Vagina (tissue), 2 donors: ENCODE measurements at regions not wholly inside any gene's neighbourhood (a gene's known extent, or its start where the extent isn't known, plus 50 kb on each side); places are given as distances from the start of the nearest gene placed in this dataset.

Experiments
- POLR2A ChIP-seq, 2 donors: fragments of 450-650 bp; IDR thresholded peaks; one replicate each; pipeline ENCODE4 v1.6.1; 2017; ENCODE audit warnings: antibody characterized with exemption in 2 of 2, mild to moderate bottlenecking in 2 of 2, moderate library complexity in 2 of 2
- POLR2AphosphoS5 ChIP-seq, 2 donors: sonication (generic); formaldehyde crosslinking; IDR thresholded peaks; one replicate each; pipeline ENCODE4 v1.9.0; 2017; ENCODE audit warnings: antibody characterized with exemption in 2 of 2, mild to moderate bottlenecking in 2 of 2, low read depth in 1 of 2; ENCODE audit not compliant: insufficient read depth in 1 of 2
- TF ChIP-seq, protein P1 (sequence below), 3 experiments: fragments of 450-650 bp in 2 of 3; fragments of 200-600 bp in 1 of 3; sonication (generic) in 1 of 3; IDR thresholded peaks; one replicate each; pipeline ENCODE4 v1.5.1; 2017 to 2019; ENCODE audit warnings: antibody characterized with exemption in 3 of 3, mild to moderate bottlenecking in 2 of 3, moderate library complexity in 2 of 3

DNA sequence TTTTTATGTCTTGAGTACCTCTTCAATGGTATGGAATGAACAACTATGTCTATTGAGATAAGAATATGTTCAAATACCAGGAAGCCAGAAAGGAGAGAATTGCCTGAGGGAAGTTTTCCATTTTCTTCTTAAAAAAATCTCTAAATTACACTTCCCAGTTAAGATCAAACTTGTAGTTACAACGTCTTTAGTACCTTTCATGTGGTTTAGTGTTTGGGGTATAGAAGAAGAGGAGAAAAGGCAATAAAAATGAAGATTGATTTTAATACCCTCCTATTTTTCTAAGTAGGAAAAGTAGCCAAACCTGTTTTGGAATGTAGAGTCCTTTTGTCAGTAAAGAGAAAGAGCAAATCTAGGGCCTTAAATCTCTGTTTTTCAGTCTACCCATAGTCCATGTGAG, 470.0 kb upstream of the SEMA3A start:
- TF ChIP-seq POLR2A (IDR thresholded peaks at IDR 0.05): no peak
- TF ChIP-seq, protein P1, sequence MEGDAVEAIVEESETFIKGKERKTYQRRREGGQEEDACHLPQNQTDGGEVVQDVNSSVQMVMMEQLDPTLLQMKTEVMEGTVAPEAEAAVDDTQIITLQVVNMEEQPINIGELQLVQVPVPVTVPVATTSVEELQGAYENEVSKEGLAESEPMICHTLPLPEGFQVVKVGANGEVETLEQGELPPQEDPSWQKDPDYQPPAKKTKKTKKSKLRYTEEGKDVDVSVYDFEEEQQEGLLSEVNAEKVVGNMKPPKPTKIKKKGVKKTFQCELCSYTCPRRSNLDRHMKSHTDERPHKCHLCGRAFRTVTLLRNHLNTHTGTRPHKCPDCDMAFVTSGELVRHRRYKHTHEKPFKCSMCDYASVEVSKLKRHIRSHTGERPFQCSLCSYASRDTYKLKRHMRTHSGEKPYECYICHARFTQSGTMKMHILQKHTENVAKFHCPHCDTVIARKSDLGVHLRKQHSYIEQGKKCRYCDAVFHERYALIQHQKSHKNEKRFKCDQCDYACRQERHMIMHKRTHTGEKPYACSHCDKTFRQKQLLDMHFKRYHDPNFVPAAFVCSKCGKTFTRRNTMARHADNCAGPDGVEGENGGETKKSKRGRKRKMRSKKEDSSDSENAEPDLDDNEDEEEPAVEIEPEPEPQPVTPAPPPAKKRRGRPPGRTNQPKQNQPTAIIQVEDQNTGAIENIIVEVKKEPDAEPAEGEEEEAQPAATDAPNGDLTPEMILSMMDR (IDR thresholded peaks at IDR 0.05): no peak
- TF ChIP-seq POLR2AphosphoS5 (IDR thresholded peaks at IDR 0.05; ENCODE audit: insufficient read depth in 1 of 2, low read depth in 1 of 2): no peak
